GM19035 (cell line): ENCODE measurements at regions not wholly inside any gene's neighbourhood (a gene's known extent, or its start where the extent isn't known, plus 50 kb on each side); places are given as distances from the start of the nearest gene placed in this dataset.
"Not testable (repeated sequence)": the region's sequence is repeated elsewhere in the genome, so short reads cannot be mapped to it uniquely, and the experiment has no call there.

Source experiments
- ATAC-seq: cut with Tn5 transposase; IDR thresholded peaks from one replicate; pipeline ENCODE4 v1.9.1; 2021; ENCODE audit not compliant: unreplicated experiment

GRCh38 chr11:13782390-13783075 lies 114.1 kb downstream of the FAR1 start:
- no peak for ATAC-seq

GRCh38 chr11:13784441-13784840 lies 116.0 kb downstream of the FAR1 start:
- ATAC-seq = no peak

DNA sequence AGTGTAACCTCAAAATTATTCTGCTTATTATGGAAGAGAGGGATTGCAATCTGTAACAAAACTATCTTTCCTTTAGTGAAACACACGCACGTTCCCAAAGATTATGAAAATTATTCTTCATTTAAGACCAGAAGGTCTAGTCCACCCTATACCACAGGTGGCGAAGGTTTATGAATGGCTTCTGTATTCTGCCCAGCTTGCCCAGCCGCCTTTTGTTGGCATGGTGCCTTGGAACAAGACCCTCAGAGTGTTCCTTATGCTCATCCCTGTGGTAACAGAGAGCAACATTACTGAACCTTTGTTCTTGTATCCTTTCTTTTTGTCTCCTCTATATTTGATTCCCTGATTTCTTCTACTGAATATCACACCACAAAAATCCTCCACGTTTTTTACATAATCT lies 116.4 kb downstream of the FAR1 start:
- ATAC-seq = no peak

DNA sequence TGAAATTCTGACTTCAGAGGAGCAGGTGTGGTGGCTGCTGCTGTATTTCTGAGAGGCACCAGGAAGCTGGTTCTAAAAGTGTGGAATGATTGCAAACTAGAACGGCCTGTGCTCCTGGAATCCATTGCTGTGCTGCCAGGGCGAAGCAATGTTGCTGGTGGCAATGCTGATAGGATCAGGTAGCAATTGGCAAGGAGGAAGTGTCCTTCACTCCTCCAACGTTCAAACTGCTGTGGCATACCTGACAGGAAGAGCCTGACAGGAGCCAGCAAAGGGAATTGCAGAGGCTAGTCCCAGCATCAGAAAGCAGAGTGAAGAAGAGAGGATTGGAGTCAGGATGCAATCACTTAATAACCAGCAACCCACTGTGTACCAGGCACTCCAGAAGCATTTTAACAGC lies 118.2 kb downstream of the FAR1 start:
- no peak for ATAC-seq

DNA sequence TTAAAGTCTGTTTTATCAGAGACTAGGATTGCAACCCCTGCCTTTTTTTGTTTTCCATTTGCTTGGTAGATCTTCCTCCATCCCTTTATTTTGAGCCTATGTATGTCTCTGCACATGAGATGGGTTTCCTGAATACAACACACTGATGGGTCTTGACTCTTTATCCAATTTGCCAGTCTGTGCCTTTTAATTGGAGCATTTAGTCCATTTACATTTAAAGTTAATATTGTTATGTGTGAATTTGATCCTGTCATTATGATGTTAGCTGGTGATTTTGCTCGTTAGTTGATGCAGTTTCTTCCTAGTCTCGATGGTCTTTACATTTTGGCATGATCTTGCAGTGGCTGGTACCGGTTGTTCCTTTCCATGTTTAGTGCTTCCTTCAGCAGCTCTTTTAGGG lies 129.1 kb downstream of the FAR1 start:
- not testable (repeated sequence) for ATAC-seq

DNA sequence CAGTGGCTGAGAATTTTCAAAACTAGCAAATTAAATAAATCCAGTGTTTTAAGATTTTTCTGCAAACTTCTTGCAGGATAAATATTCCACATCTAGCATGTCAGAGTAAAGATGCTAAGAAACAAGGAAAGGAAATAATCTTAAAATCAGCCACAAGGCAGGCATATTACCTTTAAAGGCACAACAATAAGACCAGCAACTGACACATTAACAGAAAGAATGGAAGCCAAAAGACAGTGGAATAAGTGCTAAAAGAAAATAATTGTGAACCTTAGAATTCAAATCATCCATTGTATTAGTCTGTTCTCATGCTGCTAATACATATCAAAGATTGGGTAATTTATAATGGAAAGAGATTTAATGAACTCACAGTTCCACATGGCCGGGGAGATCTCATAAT lies 132.4 kb downstream of the FAR1 start:
- ATAC-seq = no peak

GRCh38 chr11:13818325-13818724 lies 144.2 kb upstream of the SPON1 start:
- ATAC-seq = no peak

- no peak for ATAC-seq
Observed at GRCh38 chr11:13826505-13827278, 135.8 kb upstream of the SPON1 start.

GRCh38 chr11:13831696-13832095 lies 130.8 kb upstream of the SPON1 start:
- no peak for ATAC-seq

DNA sequence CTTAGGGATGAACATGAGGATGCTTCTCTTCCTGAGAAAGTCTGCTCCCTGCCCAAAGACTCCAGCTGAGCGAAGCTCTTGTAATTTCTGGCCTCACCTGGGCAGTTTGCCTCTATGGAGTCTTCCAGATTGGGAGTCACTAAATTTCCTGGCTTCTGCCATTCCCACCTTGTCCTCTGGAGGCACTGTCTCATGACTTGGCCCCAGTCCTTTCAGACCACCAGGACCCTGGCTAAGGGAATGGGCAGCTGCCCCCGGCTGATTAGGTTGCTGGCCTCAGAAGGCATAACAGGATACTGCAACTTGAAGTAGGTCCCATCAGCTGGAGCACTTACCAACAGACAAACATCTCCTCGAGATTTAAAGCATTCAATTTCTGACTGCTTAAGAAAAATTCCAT lies 128.1 kb upstream of the SPON1 start:
- ATAC-seq = no peak

DNA sequence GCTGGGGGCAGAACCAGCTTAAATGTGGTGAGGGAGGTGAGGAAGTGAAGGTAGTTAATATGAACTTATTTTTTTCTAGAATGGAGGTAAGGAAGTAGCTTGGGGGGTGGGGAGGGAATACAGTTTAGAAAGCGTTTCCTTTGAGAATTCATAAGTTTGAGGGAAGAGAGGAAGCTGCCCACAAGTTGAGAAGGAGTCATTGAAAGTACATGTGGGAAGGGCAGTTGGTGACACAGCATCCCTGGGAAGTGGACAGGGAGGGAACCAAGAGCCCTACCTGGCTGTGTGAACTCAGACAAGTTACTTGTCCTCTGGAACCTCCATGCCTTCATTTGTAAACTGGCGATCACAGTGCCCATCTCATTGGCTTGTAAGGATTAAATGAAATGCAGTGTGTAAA lies 125.9 kb upstream of the SPON1 start:
- ATAC-seq = no peak

GRCh38 chr11:13837286-13837685 lies 125.2 kb upstream of the SPON1 start:
- ATAC-seq = no peak

- no peak for ATAC-seq
Observed at GRCh38 chr11:13841393-13841792, 121.1 kb upstream of the SPON1 start.

GRCh38 chr11:13848031-13848430 lies 114.5 kb upstream of the SPON1 start:
- no peak for ATAC-seq

DNA sequence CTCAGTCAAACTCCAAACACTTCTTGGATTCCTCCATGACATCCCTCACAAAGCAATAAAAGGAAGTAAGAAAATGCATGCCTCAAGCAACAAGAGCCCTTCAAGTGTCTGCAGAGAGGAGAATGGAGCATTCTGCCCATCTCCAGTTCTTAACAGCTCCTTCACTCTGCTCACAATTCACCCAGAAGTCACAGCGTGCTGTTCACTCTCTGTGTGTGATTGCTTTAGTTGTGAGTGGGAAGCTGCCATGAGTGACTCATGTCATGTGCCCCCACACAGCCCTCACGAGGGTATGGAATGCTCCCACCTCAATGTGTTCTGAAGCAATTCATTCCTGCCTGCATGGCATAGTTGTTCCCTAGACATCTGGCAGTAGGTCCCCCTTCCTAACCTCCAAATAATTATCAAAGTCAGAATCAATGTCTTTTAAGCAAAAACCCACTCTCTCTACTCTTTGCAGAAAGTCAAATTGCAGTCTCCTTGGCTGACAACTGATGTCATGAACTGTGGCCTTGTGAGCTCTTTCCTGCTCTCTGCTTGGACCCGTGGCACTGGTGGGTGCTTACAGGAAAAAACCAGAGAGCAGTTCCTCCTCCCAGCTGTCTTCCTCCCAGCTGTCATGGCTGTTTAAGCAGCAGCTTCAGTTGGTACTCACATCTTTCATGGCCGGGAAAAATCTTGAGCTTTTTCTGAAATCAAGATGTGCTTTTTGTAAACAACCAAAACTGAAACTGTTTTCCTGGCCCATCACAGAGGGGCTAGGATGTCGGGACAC lies 112.1 kb upstream of the SPON1 start:
- ATAC-seq = no peak

- no peak for ATAC-seq
Observed at GRCh38 chr11:13851691-13852090, 110.8 kb upstream of the SPON1 start.

- no peak for ATAC-seq
Observed at GRCh38 chr11:13852481-13852880, 110.0 kb upstream of the SPON1 start.

DNA sequence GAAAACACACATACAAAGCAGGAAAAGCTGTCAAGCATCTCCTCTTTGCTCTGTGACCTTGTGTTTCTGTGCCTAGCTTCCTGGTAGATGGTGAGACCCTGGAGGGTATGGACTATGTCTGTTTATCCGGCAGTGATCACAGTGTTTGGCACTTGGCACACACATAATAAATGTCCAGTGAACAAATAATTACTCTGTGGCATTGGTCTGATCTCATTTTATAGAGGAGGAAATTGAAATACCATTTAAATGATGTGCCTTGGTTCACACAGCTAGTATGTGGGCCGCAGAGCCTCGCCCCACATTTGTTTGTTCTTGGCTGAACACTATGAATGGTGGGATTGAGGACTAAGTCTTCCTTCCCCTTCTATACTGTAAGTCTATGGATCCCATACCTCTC lies 104.7 kb upstream of the SPON1 start:
- ATAC-seq = no peak

DNA sequence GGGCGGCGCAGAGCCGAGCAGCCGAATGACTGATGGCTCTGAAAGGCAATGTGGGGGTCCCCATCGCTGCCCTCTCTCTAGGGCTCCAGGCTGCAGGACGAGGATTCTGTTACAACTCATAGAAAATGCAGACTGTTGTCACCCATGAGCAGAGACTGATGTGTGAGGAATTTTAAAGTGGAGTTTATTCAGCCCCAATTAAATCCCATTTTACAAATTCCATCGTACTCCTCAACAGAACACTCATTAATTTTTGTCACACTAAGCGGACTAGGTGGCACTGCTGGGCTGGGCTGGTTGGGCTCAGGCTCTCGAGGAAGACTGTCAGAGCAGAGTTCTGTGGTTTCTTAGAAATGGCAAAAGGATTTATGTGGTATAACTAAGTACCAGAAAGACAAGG lies 102.6 kb upstream of the SPON1 start:
- no peak for ATAC-seq

DNA sequence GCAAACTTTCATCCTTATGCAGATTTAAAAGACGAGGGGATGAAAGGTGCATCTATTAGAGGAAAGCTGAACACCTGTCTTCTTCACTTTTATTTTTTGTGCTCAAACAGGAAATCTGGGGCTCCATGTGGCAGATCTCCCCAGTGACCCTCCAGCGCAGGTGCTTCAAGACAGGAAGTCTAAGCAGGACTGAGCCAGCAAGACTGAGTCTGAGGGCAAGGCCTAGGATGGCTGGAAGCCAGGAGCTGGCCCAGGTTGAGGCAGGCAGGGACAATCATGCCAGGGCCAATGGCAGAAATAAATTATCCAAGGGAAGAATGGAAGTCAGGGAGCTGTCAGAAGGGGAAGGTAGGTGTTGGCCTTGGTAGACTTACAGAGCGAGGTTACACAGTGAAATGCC lies 101.1 kb upstream of the SPON1 start:
- ATAC-seq = no peak

DNA sequence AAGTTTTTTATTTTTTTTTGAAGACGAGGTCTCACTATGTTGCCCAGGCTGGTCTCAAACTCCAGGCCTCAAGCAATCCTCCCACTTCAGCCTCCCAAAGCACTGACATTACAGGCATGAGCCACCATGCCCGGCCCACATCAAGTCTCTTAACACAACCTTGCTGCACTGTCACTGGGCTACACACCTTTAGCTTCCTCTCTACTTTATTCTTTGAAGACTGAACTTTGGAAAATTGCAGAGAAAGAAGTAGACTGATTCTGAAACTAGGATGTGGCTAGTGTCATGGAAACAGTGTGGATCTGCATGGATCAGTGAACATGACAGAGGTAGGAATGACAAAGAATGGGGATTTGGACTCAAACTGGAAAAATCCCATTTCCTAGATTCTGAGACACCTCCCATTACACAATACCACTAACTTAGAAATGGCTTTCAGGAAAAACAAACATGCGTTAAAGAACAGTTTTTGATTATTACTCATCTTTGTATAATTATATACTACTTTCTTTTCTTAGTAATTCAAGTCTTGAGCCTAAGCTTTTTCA lies 99.6 kb upstream of the SPON1 start:
- ATAC-seq = no peak
